GM18511 (cell line): ENCODE measurements at regions not wholly inside any gene's neighbourhood (a gene's known extent, or its start where the extent isn't known, plus 50 kb on each side); places are given as distances from the start of the nearest gene placed in this dataset.
"Not testable (repeated sequence)": the region's sequence is repeated elsewhere in the genome, so short reads cannot be mapped to it uniquely, and the experiment has no call there.

Experiments
- ATAC-seq: cut with Tn5 transposase; IDR thresholded peaks from one replicate; pipeline ENCODE4 v1.9.1; 2021; ENCODE audit warnings: mild to moderate bottlenecking, moderate library complexity; ENCODE audit not compliant: unreplicated experiment

- ATAC-seq, result no peak
Measured at GRCh38 chr21:14620152-14620551, 74.0 kb upstream of the SAMSN1 start.

- no peak for ATAC-seq
Measured at GRCh38 chr21:14617871-14618270, 71.8 kb upstream of the SAMSN1 start.

GRCh38 chr21:14617040-14617393 is 70.9 kb upstream of the SAMSN1 start:
- ATAC-seq, result no peak

DNA sequence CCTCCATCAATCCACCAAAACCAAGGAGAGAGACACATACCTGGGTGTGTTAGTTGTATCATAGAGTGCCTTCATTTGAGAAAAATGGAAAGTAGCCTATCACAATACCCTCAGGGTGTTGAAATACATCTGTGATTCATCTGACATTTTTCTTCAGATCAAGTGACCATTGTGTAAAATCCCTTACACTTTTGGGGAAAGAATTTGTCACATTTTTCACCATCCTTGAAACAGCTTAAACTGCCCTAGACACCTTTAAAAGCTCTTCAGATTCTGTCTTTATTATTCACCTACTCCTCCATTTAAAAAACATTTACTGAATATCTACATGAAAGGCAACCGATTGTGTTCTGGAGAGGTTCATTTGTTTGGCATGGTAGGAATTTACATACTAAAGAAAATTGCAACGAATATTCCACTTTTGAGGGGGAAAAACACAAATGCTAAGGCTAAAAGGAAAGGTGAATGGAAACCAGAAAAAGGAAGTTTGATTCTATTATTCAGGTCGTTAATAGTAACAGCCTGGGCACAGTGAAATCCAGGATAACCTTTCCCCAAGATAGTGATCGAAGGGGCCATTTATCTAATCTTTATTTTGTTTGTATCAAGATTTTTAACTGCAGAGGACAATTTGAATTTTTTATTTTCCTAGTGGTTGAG is 70.4 kb upstream of the SAMSN1 start:
- no peak for ATAC-seq

GRCh38 chr21:14615359-14615974 is 69.4 kb upstream of the SAMSN1 start:
- ATAC-seq, result no peak

DNA sequence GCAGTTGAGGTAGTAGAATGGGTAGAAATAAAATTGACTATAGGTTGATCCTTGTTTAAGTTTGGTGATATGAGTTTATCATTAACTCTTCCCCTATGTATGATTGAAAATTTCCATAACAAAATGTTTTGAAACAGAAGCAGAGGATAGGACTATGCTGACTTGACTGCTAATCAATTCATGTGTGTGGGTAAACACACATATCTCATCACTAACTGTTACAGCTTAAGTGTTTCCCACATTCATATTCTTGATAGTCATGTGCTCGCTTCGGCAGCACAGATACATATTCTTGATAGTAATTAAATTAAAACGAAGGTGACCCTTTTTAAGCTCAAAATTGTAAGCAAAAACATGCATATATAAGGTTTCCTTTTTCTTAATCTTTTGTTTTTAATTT is 68.2 kb upstream of the SAMSN1 start:
- ATAC-seq, result no peak

DNA sequence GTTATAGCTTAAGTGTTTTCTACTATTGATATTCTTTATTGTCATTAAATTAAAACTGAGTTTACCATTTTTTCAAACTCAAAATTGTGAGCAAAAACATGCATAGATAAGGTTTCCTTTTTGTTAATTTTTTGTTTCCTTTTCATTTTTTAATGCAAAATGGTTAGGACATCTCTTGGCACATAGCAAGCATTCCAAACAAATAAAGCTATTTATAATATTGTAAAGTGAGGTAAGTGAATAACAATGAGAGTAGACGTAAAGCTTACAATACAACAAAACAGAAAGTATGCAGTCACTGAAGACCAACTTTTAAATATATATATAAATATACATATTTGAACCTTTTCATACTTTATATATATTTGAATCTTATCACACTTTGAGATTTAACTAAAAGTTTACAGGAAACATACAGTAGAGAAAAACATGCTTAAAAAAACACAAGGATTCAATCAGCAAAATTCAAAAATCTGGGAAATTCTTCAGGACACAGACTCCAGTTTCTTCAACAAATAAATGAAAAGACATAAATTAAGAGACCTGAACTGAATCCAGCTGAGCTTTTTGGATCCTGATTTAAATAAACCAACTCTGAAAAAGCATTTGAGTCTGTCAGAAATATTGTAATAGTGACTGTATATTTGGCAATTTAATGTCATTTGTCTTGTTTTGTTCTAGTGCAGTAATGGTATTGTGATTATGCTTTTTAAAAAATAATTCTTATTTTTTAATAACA is 67.5 kb upstream of the SAMSN1 start:
- no peak for ATAC-seq

DNA sequence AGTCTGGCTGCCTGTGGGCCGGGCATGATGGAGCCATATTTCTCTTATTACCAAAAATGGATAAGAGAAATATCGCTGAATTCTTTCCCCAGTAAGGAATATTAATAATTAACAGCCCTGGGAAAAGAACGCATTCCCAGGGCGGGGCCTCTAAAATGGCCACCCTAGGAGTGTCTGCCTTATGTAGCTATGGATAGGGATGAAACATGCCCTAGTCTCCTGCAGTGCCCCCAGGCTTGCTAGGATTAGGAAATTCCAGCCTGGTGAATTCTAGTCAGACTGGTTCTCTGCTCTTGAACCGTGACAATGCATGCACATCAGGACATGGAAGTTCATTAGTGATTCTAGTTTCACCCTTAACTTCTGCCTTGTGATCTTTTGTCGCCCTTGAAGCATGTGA is 64.0 kb upstream of the SAMSN1 start:
- not testable (repeated sequence) for ATAC-seq

GRCh38 chr21:14609274-14609673 is 63.2 kb upstream of the SAMSN1 start:
- no peak for ATAC-seq

DNA sequence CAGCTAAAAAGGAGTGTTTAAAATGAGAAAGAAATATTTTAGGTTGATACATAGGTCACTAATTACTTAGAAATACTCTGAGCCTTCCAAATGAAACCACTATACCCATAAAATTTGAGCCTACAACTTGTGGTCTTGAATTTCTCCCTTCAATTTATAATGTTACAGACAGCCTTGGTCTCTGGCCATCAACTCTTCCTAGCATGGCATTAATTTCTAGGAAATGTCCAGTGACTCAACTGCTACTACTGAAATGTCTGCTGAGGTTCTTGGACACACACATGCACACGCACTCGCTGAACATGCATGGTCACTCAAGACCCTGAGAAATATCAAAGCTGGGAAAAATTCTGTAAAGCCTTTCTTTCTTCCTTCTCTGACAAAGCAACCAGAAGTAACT is 61.1 kb upstream of the SAMSN1 start:
- no peak for ATAC-seq

- ATAC-seq, result no peak
Measured at GRCh38 chr21:14603202-14603601, 57.1 kb upstream of the SAMSN1 start.

- peak; percentile 94 for ATAC-seq
Measured at GRCh38 chr21:14602382-14602958, 56.4 kb upstream of the SAMSN1 start.

DNA sequence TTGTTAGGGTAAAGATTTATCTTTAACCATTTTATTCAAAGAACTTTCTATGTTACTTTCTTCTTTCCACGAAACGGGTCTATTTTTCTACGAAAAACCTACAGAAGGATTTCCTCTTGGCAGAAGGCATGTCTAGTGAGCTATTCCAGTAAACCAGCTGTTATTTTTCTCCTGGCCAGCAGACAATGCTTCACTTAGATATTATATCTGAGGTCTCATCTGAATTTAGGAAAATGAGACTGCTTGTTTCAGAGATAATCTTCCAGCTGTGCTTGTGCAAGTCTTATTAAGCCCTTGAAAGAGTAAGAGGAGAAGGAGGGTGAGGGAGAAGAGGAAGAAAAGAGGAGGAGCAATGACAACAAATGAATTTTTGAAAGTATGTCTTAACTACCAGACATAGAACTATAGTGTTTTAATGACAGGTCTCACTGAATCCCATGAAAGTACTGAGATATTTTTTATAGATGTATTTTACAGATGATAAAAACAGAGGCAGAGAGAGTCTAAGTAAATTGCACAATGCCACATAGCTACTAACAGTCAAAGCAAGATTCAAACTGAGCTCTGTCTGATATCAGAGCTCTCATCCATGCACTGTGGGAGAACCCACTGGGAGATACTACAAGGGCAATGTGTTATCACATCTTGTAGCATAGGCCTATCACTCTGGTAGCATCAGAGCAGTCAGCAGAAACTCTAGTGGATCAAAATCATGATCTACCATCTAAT is 54.6 kb upstream of the SAMSN1 start:
- no peak for ATAC-seq

- no peak for ATAC-seq
Measured at GRCh38 chr21:14598065-14598464, 52.0 kb upstream of the SAMSN1 start.
